D721Med (cell line): ENCODE measurements at regions not wholly inside any gene's neighbourhood (a gene's known extent, or its start where the extent isn't known, plus 50 kb on each side); places are given as distances from the start of the nearest gene placed in this dataset.

Experiments used
- DNase-seq: peaks from one replicate; pipeline ENCODE4 v3.0.0; 2011; ENCODE audit warnings: low spot score; ENCODE audit not compliant: insufficient read length
- FAIRE-seq: peaks from 2 replicates; lab custom pipeline; 2011; peaks lifted over from hg19 to GRCh38; lab: Jason Lieb, UNC
- TF ChIP-seq, protein P1 (sequence below): IDR thresholded peaks from 2 replicates; pipeline ENCODE4 v1.5.1; 2012; ENCODE audit warnings: mild to moderate bottlenecking, control low read depth; ENCODE audit not compliant: insufficient read depth; ENCODE audit errors: missing control alignments

DNA sequence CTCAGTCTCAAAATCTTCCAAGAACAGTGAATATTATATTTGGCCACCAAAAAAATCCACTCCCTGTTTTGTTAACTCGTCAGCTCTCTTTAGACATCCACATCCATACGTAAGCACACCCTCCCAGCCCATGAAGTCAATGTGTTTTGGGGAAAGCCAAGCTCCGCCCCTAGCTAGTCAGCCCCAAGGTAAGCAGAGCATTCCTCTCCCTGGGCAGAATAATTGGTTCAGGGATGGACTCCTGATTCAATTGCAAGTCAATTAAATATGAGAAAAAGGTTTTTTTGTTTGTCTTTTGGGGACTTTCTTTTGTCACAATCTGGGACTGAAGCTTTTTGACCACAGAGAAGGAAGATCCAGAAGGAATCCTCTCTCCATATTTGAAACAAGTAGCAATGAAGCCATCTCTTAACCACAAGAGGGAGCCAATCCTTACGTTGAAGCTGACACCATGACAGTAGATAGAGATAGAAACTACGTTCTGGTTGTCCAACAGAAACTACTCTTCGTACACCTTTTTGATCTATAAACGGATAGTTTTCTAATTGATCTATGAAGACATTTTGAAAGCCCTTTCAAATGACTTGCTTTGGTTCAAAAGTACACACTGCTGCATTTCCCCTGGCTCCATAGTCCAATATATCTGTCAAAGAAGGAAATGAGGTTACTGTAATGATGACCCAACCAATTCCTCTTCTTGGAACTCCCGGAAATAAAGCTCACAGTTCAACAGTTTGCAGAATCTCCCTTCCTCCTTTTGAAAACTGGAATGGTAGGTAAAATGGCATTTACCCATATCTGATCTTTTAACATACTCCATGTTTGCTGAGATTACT lies 166.4 kb downstream of the TLE1 start:
- FAIRE-seq (peak; percentile 41), DNase-seq (peak; percentile 48)
- TF ChIP-seq, protein P1, sequence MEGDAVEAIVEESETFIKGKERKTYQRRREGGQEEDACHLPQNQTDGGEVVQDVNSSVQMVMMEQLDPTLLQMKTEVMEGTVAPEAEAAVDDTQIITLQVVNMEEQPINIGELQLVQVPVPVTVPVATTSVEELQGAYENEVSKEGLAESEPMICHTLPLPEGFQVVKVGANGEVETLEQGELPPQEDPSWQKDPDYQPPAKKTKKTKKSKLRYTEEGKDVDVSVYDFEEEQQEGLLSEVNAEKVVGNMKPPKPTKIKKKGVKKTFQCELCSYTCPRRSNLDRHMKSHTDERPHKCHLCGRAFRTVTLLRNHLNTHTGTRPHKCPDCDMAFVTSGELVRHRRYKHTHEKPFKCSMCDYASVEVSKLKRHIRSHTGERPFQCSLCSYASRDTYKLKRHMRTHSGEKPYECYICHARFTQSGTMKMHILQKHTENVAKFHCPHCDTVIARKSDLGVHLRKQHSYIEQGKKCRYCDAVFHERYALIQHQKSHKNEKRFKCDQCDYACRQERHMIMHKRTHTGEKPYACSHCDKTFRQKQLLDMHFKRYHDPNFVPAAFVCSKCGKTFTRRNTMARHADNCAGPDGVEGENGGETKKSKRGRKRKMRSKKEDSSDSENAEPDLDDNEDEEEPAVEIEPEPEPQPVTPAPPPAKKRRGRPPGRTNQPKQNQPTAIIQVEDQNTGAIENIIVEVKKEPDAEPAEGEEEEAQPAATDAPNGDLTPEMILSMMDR: peak; percentile 69

DNA sequence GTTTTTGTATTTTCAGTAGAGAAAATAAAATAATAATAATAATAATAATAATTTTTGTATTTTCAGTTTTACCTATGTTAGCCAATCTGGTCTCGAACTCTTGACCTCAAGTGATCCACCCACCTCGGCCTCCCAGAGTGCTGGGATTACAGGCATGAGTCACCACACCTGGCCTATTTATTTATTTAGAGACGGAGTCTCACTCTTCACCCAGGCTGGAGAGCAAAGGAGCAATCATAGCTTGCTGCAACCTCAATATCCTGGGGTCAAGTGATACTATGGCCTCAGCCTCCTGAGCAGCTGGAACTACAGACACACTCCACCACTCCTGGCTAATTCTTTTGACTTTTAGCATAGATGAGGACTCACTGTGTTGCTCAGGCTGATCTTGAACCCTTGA lies 167.5 kb downstream of the TLE1 start:
- DNase-seq (no peak), FAIRE-seq (no peak)
- TF ChIP-seq, protein P1: no peak

DNA sequence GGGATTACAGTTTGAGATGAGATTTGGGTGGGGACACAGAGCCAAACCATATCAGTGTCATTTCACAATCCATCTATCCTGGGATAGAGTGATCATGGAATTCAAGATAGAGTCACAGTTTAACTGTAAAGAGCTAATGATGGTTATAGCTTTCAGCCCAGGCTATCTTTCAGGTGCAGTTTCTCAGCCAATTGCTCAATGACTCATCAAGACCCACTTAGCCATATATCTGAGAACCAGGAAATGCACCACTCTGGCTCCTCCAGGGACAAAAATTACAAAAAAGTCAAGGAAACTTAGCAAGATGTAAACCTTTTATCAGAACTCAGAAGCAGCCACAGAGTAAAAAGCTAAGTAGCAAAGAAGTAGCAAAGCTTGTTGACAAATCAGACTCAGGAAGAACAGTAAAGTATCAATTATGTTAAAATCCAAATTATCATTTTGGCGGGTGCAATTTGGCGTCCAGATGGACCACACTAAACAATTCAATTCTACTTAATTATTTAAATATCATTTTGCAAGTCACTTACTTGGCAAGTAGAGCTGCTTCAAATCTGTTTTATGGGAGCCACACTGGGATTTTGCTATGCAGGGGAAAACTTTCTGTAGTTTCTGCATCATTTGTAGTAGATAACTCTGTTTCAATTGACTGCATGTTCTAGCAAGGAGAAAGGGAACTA lies 169.4 kb downstream of the TLE1 start:
- TF ChIP-seq, protein P1: no peak
- DNase-seq (no peak), FAIRE-seq (no peak)

DNA sequence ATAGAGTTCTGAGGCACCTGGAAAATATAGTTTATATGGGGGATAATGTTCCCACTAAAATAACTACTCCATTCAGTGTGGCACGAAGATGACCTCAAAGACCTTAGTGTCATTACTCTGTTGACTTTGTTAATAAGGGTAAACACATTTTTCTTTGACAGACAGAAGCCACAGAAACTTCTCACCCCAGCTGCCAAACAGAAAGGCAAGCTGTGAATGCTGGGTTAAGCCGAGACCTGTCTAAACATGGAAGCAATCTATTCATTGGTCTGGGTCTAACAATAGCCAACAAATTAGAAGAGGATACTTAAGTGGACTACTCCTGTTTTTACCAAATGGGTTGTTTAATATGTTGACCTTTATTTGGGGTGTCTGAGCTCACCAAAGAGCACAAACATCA lies 171.4 kb downstream of the TLE1 start:
- TF ChIP-seq, protein P1: no peak
- FAIRE-seq (no peak), DNase-seq (no peak)

DNA sequence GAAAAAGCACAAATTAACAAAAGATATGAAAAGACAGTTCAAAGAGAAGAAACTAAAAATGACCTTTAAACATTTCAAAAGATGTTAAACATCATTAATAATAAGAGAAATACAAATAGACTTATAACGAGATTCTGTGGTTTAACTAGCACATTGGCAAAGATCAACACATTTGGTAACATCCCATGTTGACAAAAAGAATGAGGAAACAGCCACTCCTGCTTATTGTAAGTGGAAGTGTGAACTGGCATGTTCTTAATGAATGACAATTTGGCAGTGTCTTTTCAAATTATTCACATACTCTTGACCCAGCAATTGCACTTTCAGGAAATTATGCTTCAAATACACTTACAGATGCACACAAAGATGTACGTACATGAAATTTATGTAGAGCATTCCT lies 176.3 kb downstream of the TLE1 start:
- no peak for FAIRE-seq
- no peak for DNase-seq

DNA sequence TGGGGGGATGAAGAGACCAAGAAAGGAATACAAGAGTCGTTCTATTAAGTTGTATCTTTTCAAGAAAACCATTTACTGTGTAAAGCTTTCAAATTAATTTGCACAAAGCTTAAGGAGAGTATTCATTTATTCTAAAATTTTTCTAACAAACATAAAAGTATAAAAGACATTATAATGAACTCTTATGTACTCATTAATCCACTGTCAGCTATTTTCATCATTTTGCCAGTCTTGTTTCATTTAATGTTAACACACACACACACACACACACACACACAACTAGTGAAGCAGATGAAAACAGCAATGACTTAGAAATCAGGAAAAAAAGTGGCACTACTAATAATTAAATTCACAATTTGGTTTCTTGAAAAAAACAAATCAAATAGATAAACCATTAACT lies 176.7 kb downstream of the TLE1 start:
- DNase-seq (no peak), FAIRE-seq (no peak)
- TF ChIP-seq, protein P1: no peak

More for the DNA sequence above, 176.3 kb downstream of the TLE1 start:
- TF ChIP-seq, protein P1: no peak

DNA sequence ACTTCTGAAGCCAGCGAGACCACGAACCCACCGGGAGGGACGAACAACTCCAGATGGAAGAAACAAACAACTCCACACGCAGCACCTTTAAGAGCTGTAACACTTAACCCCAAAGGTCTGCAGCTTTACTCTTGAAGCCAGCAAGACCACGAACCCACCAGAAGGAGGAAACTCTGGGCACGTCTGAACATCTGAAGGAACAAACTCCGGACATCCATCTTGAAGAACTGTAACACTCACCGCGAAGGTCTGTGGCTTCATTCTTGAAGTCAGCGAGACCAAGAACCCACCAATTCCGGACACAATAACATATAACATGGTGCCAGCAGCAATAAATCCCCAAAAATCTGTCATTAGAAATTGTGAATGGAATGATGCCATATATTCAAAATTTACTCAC lies 180.9 kb downstream of the TLE1 start:
- DNase-seq: no peak
- no peak for FAIRE-seq

More for the DNA sequence above, 180.9 kb downstream of the TLE1 start:
- TF ChIP-seq, protein P1: no peak
